NCI-H345 (cell line): ENCODE measurements at regions not wholly inside any gene's neighbourhood (a gene's known extent, or its start where the extent isn't known, plus 50 kb on each side); places are given as distances from the start of the nearest gene placed in this dataset.
"Not testable (repeated sequence)": the region's sequence is repeated elsewhere in the genome, so short reads cannot be mapped to it uniquely, and the experiment has no call there.

Experiments
- DNase-seq: peaks from one replicate; lab custom pipeline; 2025; lab: John Stamatoyannopoulos, UW

GRCh38 chr12:47348206-47348605, 268.4 kb upstream of the AMIGO2 start:
- no peak for DNase-seq

- no peak for DNase-seq
Measured at GRCh38 chr12:47346251-47347019, 266.7 kb upstream of the AMIGO2 start.

GRCh38 chr12:47343684-47344567, 264.2 kb upstream of the AMIGO2 start:
- DNase-seq: no peak

- no peak for DNase-seq
Measured at GRCh38 chr12:47340411-47341015, 260.8 kb upstream of the AMIGO2 start.

- no peak for DNase-seq
Measured at GRCh38 chr12:47337581-47337980, 257.8 kb upstream of the AMIGO2 start.

GRCh38 chr12:47333271-47333858, 253.6 kb upstream of the AMIGO2 start:
- not testable (repeated sequence) for DNase-seq

GRCh38 chr12:47328831-47329545, 249.2 kb upstream of the AMIGO2 start:
- no peak for DNase-seq

- DNase-seq: no peak
Measured at GRCh38 chr12:47326190-47326589, 246.4 kb upstream of the AMIGO2 start.

- no peak for DNase-seq
Measured at GRCh38 chr12:47323802-47324201, 244.0 kb upstream of the AMIGO2 start.

GRCh38 chr12:47321436-47321835, 241.7 kb upstream of the AMIGO2 start:
- no peak for DNase-seq

- DNase-seq: no peak
Measured at GRCh38 chr12:47319746-47320145, 240.0 kb upstream of the AMIGO2 start.

GRCh38 chr12:47318963-47319362, 239.2 kb upstream of the AMIGO2 start:
- no peak for DNase-seq

GRCh38 chr12:47317175-47317915, 237.6 kb upstream of the AMIGO2 start:
- no peak for DNase-seq

GRCh38 chr12:47316609-47317049, 236.9 kb upstream of the AMIGO2 start:
- DNase-seq: no peak

- no peak for DNase-seq
Measured at GRCh38 chr12:47314996-47315395, 235.2 kb upstream of the AMIGO2 start.

- DNase-seq: no peak
Measured at GRCh38 chr12:47312808-47313426, 233.2 kb upstream of the AMIGO2 start.

GRCh38 chr12:47312147-47312546, 232.4 kb upstream of the AMIGO2 start:
- no peak for DNase-seq

GRCh38 chr12:47311568-47311967, 231.8 kb upstream of the AMIGO2 start:
- no peak for DNase-seq

- no peak for DNase-seq
Measured at GRCh38 chr12:47311010-47311409, 231.3 kb upstream of the AMIGO2 start.

GRCh38 chr12:47308672-47309071, 228.9 kb upstream of the AMIGO2 start:
- DNase-seq: no peak
